ENCODE measurements at regions not wholly inside any gene's neighbourhood (a gene's known extent, or its start where the extent isn't known, plus 50 kb on each side); places are given as distances from the start of the nearest gene placed in this dataset.
"Not testable (repeated sequence)": the region's sequence is repeated elsewhere in the genome, so short reads cannot be mapped to it uniquely, and the experiment has no call there.

GRCh38 chr10:17523917-17524316 lies 69.5 kb upstream of the ST8SIA6 start:
- POLR2A ChIA-PET (ENCODE audit: unreplicated experiment) = no interaction called here
- no peak overlapping the region for H3K27ac ChIP-seq
- H3K9me2 ChIP-seq (ENCODE audit: insufficient read depth) = no peaks in the 10 kb centered on the region
- H2AFZ ChIP-seq = no peak overlapping the region
- no peaks in the 10 kb centered on the region for H3K79me2 ChIP-seq (ENCODE audit: low read depth)
- no peaks in the 10 kb centered on the region for H3K27me3 ChIP-seq (ENCODE audit: insufficient read depth, low read depth)
- no peak overlapping the region for H3K4me2 ChIP-seq
- no peak overlapping the region for H3K4me3 ChIP-seq
- TF ChIP-seq EZH2 (IDR thresholded peaks at IDR 0.05; ENCODE audit: low read depth) (no peak), CTCF (conservative IDR thresholded peaks at IDR 0.05) (no peak)
- no peak for DNase-seq
- CTCF ChIA-PET = no interaction called here
- H4K20me1 ChIP-seq (ENCODE audit: insufficient read depth) = no peaks in the 10 kb centered on the region
- intact Hi-C loops (cut with micrococcal nuclease; ENCODE audit: unreplicated experiment) = no loop called here
- no TSS peak for BruUV-seq (replicated peaks)
- 0 out of 2 replicates have a peak, but pooled peaks cover 3% of the 10 kb centered on the region for H3K9me3 ChIP-seq (ENCODE audit: insufficient read depth, low read depth)
- peaks cover 17% of the 10 kb centered on the region for H3K4me1 ChIP-seq (replicated peaks; ENCODE audit: insufficient read depth)
- peaks cover 13% of the 10 kb centered on the region for H3F3A ChIP-seq (ENCODE audit: insufficient read depth, low read depth)
- H3K36me3 ChIP-seq (ENCODE audit: low read depth) = no peaks in the 10 kb centered on the region

GRCh38 chr10:17523246-17523753 lies 68.9 kb upstream of the ST8SIA6 start:
- no peaks in the 10 kb centered on the region for H4K20me1 ChIP-seq (ENCODE audit: insufficient read depth)
- H3K36me3 ChIP-seq (ENCODE audit: low read depth) = no peaks in the 10 kb centered on the region
- CTCF ChIA-PET = no interaction called here
- peaks cover 13% of the 10 kb centered on the region for H3F3A ChIP-seq (ENCODE audit: insufficient read depth, low read depth)
- no peak overlapping the region for H3K4me3 ChIP-seq
- no peak overlapping the region for H3K27ac ChIP-seq
- DNase-seq = no peak
- POLR2A ChIA-PET (ENCODE audit: unreplicated experiment) = no interaction called here
- no peak for TF ChIP-seq EZH2 (IDR thresholded peaks at IDR 0.05; ENCODE audit: low read depth)
- TF ChIP-seq CTCF (conservative IDR thresholded peaks at IDR 0.05) = no peak
- no peak overlapping the region for H3K4me2 ChIP-seq
- H2AFZ ChIP-seq = no peak overlapping the region
- H3K27me3 ChIP-seq (ENCODE audit: insufficient read depth, low read depth) = no peaks in the 10 kb centered on the region
- no peaks in the 10 kb centered on the region for H3K9me3 ChIP-seq (ENCODE audit: insufficient read depth, low read depth)
- H3K9me2 ChIP-seq (ENCODE audit: insufficient read depth) = no peaks in the 10 kb centered on the region
- BruUV-seq (replicated peaks) = no TSS peak
- H3K79me2 ChIP-seq (ENCODE audit: low read depth) = no peaks in the 10 kb centered on the region
- H3K4me1 ChIP-seq (replicated peaks; ENCODE audit: insufficient read depth) = peaks cover 17% of the 10 kb centered on the region
- intact Hi-C loops (cut with micrococcal nuclease; ENCODE audit: unreplicated experiment) = no loop called here

GRCh38 chr10:17522269-17522668 lies 67.9 kb upstream of the ST8SIA6 start:
- H3K9me2 ChIP-seq (ENCODE audit: insufficient read depth); H3K27me3 ChIP-seq (ENCODE audit: insufficient read depth, low read depth); H3F3A ChIP-seq (ENCODE audit: insufficient read depth, low read depth); POLR2A ChIA-PET (ENCODE audit: unreplicated experiment); BruUV-seq (replicated peaks); H3K27ac ChIP-seq; CTCF ChIA-PET; H3K9me3 ChIP-seq (ENCODE audit: insufficient read depth, low read depth); H2AFZ ChIP-seq; H3K4me2 ChIP-seq; intact Hi-C loops (cut with micrococcal nuclease; ENCODE audit: unreplicated experiment); H3K79me2 ChIP-seq (ENCODE audit: low read depth); H3K4me1 ChIP-seq (replicated peaks; ENCODE audit: insufficient read depth); DNase-seq; H4K20me1 ChIP-seq (ENCODE audit: insufficient read depth); H3K36me3 ChIP-seq (ENCODE audit: low read depth); H3K4me3 ChIP-seq: not testable (repeated sequence)

GRCh38 chr10:17519457-17519856 lies 65.1 kb upstream of the ST8SIA6 start:
- H3K4me3 ChIP-seq = no peak overlapping the region
- intact Hi-C loops (cut with micrococcal nuclease; ENCODE audit: unreplicated experiment) = no loop called here
- no peak for DNase-seq
- TF ChIP-seq EZH2 (IDR thresholded peaks at IDR 0.05; ENCODE audit: low read depth) = no peak
- no TSS peak for BruUV-seq (replicated peaks)
- no peaks in the 10 kb centered on the region for H3K79me2 ChIP-seq (ENCODE audit: low read depth)
- H2AFZ ChIP-seq = no peak overlapping the region
- ChIA-PET CTCF (no interaction called here), POLR2A (ENCODE audit: unreplicated experiment) (no interaction called here)
- H3K27me3 ChIP-seq (ENCODE audit: insufficient read depth, low read depth) = no peaks in the 10 kb centered on the region
- no peaks in the 10 kb centered on the region for H3K9me2 ChIP-seq (ENCODE audit: insufficient read depth)
- H3K9me3 ChIP-seq (ENCODE audit: insufficient read depth, low read depth) = no peaks in the 10 kb centered on the region
- no peak overlapping the region for H3K4me2 ChIP-seq
- H3F3A ChIP-seq (ENCODE audit: insufficient read depth, low read depth) = no peaks in the 10 kb centered on the region
- no peaks in the 10 kb centered on the region for H3K36me3 ChIP-seq (ENCODE audit: low read depth)
- no peaks in the 10 kb centered on the region for H3K4me1 ChIP-seq (replicated peaks; ENCODE audit: insufficient read depth)
- no peaks in the 10 kb centered on the region for H4K20me1 ChIP-seq (ENCODE audit: insufficient read depth)
- no peak overlapping the region for H3K27ac ChIP-seq

Measured in PC-9 (cell line).